GM12892 (cell line): ENCODE measurements at regions not wholly inside any gene's neighbourhood (a gene's known extent, or its start where the extent isn't known, plus 50 kb on each side); places are given as distances from the start of the nearest gene placed in this dataset.

Experiments
- POLR2AphosphoS5 ChIP-seq: IDR thresholded peaks from 2 replicates; pipeline ENCODE4 v1.6.1; 2011; ENCODE audit warnings: low read depth, low read length, control low read depth
- TAF1 ChIP-seq: IDR thresholded peaks from 2 replicates; pipeline ENCODE4 v1.6.1; 2011; ENCODE audit warnings: low read depth, mild to moderate bottlenecking, control low read depth, low read length, borderline replicate concordance

- TF ChIP-seq TAF1 (no peak), POLR2AphosphoS5 (no peak)
Measured at GRCh38 chr13:53501387-53501786, 472.8 kb downstream of the OLFM4 start.
